H1 (cell line): ENCODE measurements at regions not wholly inside any gene's neighbourhood (a gene's known extent, or its start where the extent isn't known, plus 50 kb on each side); places are given as distances from the start of the nearest gene placed in this dataset.

ENCODE experiments used
- CTCF ChIA-PET: fragments of 300-600 bp; sonication (Branson Sonifier 250); formaldehyde crosslinking; loops from one replicate; lab custom pipeline; 2021; ENCODE audit not compliant: partially characterized antibody; lab: Charles Lee
- POLR2A ChIA-PET: fragments of 300-600 bp; sonication (Branson Sonifier 250); formaldehyde crosslinking; loops from one replicate; lab custom pipeline; 2021; ENCODE audit warnings: inconsistent platforms; ENCODE audit not compliant: partially characterized antibody; lab: Charles Lee
- DNase-seq, 2 experiments: peaks; one replicate each; pipeline versions ENCODE4 v3.0.0 to v3.0.0-alpha.2; 2010 to 2022; ENCODE audit warnings: low spot score in 2 of 2, low read depth in 1 of 2, mixed read lengths in 1 of 2
- FAIRE-seq: peaks from 2 replicates; lab custom pipeline; 2011; peaks lifted over from hg19 to GRCh38; lab: Jason Lieb, UNC
- H2AFZ ChIP-seq: 2 replicates; pipeline ENCODE4 v1.8.1; 2012; ENCODE audit warnings: low read length, inconsistent platforms
- H2AK5ac ChIP-seq: 2 replicates; pipeline ENCODE4 v1.6.1; 2013; ENCODE audit warnings: low read depth, low read length
- H2BK120ac ChIP-seq: replicated peaks from 2 replicates; pipeline ENCODE3; 2013; ENCODE audit warnings: low read depth, low read length, inconsistent platforms
- H2BK12ac ChIP-seq: 2 replicates; pipeline ENCODE4 v1.6.1; 2013; ENCODE audit warnings: low read depth, low read length
- H2BK15ac ChIP-seq: 2 replicates; pipeline ENCODE4 v1.6.1; 2013; ENCODE audit warnings: low read length
- H2BK20ac ChIP-seq: 2 replicates; pipeline ENCODE4 v1.6.1; 2013; ENCODE audit warnings: low read length
- H2BK5ac ChIP-seq: 2 replicates; pipeline ENCODE4 v1.6.1; 2013; ENCODE audit warnings: low read depth, low read length
- H3K14ac ChIP-seq: 2 replicates; pipeline ENCODE4 v1.6.1; 2013; ENCODE audit warnings: inconsistent platforms; ENCODE audit not compliant: insufficient read length
- H3K18ac ChIP-seq: 2 replicates; pipeline ENCODE4 v1.6.1; 2013; ENCODE audit warnings: low read length; ENCODE audit errors: extremely low read depth
- H3K23ac ChIP-seq: 2 replicates; pipeline ENCODE4 v1.6.1; 2013; ENCODE audit warnings: inconsistent platforms; ENCODE audit not compliant: insufficient read length
- H3K23me2 ChIP-seq: 2 replicates; pipeline ENCODE4 v1.6.1; 2013; ENCODE audit warnings: low read depth, low read length
- H3K27ac ChIP-seq: 2 replicates; pipeline ENCODE4 v1.6.1; 2011; ENCODE audit warnings: low read depth, low read length, inconsistent platforms
- H3K27me3 ChIP-seq, 4 experiments: replicated peaks in 1 of 4; 1 replicate in 1 of 4; 2 replicates in 3 of 4; pipeline versions ENCODE4 v1.6.1 to v1.8.1; 2011 to 2013; ENCODE audit warnings: low read length in 3 of 4, mild to moderate bottlenecking in 3 of 4, inconsistent platforms in 2 of 4, mixed read lengths in 2 of 4, moderate library complexity in 1 of 4; ENCODE audit not compliant: control insufficient read depth in 3 of 4, insufficient read depth in 3 of 4; ENCODE audit errors: extremely low read depth in 1 of 4
- H3K36me3 ChIP-seq, 4 experiments: 2 replicates each; pipeline versions ENCODE4 v1.6.1 to v1.8.1; 2011 to 2013; ENCODE audit warnings: mild to moderate bottlenecking in 4 of 4, low read length in 3 of 4, moderate library complexity in 2 of 4, control low read depth in 1 of 4, inconsistent platforms in 1 of 4; ENCODE audit not compliant: insufficient read depth in 4 of 4, control insufficient read depth in 2 of 4
- H3K4ac ChIP-seq: replicated peaks from 2 replicates; pipeline ENCODE3; 2013; ENCODE audit warnings: low read length, low read depth, mixed read lengths, inconsistent platforms; ENCODE audit not compliant: insufficient read length
- H3K4me1 ChIP-seq, 4 experiments: replicated peaks in 1 of 4; 1 replicate in 1 of 4; 2 replicates in 3 of 4; pipeline versions ENCODE4 v1.6.1 to v1.8.1; 2011 to 2013; ENCODE audit warnings: low read length in 3 of 4, inconsistent platforms in 2 of 4, mixed read lengths in 1 of 4; ENCODE audit not compliant: insufficient read depth in 4 of 4, control insufficient read depth in 3 of 4
- H3K4me2 ChIP-seq, 2 experiments: 2 replicates each; pipeline versions ENCODE4 v1.6.1 to v1.8.1; 2011 to 2013; ENCODE audit warnings: low read depth in 2 of 2, low read length in 2 of 2, control low read depth in 1 of 2, inconsistent platforms in 1 of 2, mild to moderate bottlenecking in 1 of 2; ENCODE audit not compliant: insufficient read depth in 1 of 2
- H3K4me3 ChIP-seq, 4 experiments: fragments of 200-600, 300-600 bp in 1 of 4; sonication (generic), shearing (Covaris generic), sonication (Bioruptor Twin) in 1 of 4; 2 replicates each; pipeline versions ENCODE4 v1.5.1 to v1.8.1; 2011 to 2016; ENCODE audit warnings: low read length in 4 of 4, low read depth in 3 of 4, control low read depth in 2 of 4, inconsistent platforms in 2 of 4, mild to moderate bottlenecking in 2 of 4, mixed read lengths in 1 of 4, moderate library complexity in 1 of 4; ENCODE audit not compliant: insufficient read depth in 2 of 4; ENCODE audit errors: extremely low read depth in 1 of 4
- H3K56ac ChIP-seq: replicated peaks from 2 replicates; pipeline ENCODE3; 2013; ENCODE audit warnings: low read depth, mild to moderate bottlenecking, mixed read lengths, low read length, inconsistent platforms; ENCODE audit not compliant: insufficient read length
- H3K79me1 ChIP-seq: 2 replicates; pipeline ENCODE4 v1.6.1; 2013; ENCODE audit warnings: low read depth, low read length, control low read depth
- H3K79me2 ChIP-seq, 2 experiments: 2 replicates each; pipeline versions ENCODE4 v1.6.1 to v1.8.1; 2012 to 2013; ENCODE audit warnings: low read length in 2 of 2, mild to moderate bottlenecking in 2 of 2, inconsistent platforms in 1 of 2; ENCODE audit not compliant: insufficient read depth in 2 of 2, control insufficient read depth in 1 of 2
- H3K9ac ChIP-seq, 4 experiments: replicated peaks in 1 of 4; 1 replicate in 1 of 4; 2 replicates in 3 of 4; pipeline versions ENCODE4 v1.6.1 to v1.8.1; 2011 to 2013; ENCODE audit warnings: low read depth in 3 of 4, low read length in 3 of 4, control low read depth in 2 of 4, mild to moderate bottlenecking in 2 of 4, moderate library complexity in 2 of 4, inconsistent platforms in 1 of 4; ENCODE audit errors: extremely low read depth in 1 of 4
- H3K9me3 ChIP-seq, 2 experiments: 2 replicates each; pipeline versions ENCODE4 v1.6.1 to v1.8.1; 2012 to 2013; ENCODE audit warnings: mild to moderate bottlenecking in 2 of 2, moderate library complexity in 2 of 2, control low read depth in 1 of 2, inconsistent platforms in 1 of 2, low read depth in 1 of 2, low read length in 1 of 2, mixed read lengths in 1 of 2; ENCODE audit not compliant: insufficient read depth in 2 of 2
- H4K20me1 ChIP-seq, 2 experiments: replicated peaks in 1 of 2; 2 replicates each; pipeline versions ENCODE3 to v1.8.1; 2011 to 2013; ENCODE audit warnings: inconsistent platforms in 2 of 2, low read length in 2 of 2, mild to moderate bottlenecking in 1 of 2; ENCODE audit not compliant: insufficient read depth in 2 of 2, control insufficient read depth in 1 of 2
- H4K5ac ChIP-seq: 2 replicates; pipeline ENCODE4 v1.6.1; 2013; ENCODE audit warnings: low read length, low read depth, mixed read lengths, inconsistent platforms; ENCODE audit not compliant: insufficient read length
- H4K8ac ChIP-seq: 2 replicates; pipeline ENCODE4 v1.8.0; 2013; ENCODE audit warnings: mild to moderate bottlenecking, moderate library complexity, low read length, inconsistent platforms; ENCODE audit not compliant: insufficient read depth; ENCODE audit errors: extremely low read depth
- H4K91ac ChIP-seq: replicated peaks from 2 replicates; pipeline ENCODE3; 2013; ENCODE audit warnings: low read length, mixed read lengths, inconsistent platforms; ENCODE audit not compliant: insufficient read length
- ASH2L ChIP-seq: fragments of 200-600, 300-600 bp; sonication (generic); IDR thresholded peaks from one replicate; pipeline ENCODE4 v1.7.1; 2017; ENCODE audit warnings: low read length
- CHD1 ChIP-seq: IDR thresholded peaks from 2 replicates; pipeline ENCODE4 v1.6.1; 2012; ENCODE audit warnings: low read depth, low read length, improper control_type of control experiment
- CTBP2 ChIP-seq: IDR thresholded peaks from 2 replicates; pipeline ENCODE4 v1.7.0; 2011; ENCODE audit warnings: borderline replicate concordance, mild to moderate bottlenecking, moderate library complexity, mixed read lengths, low read length; ENCODE audit not compliant: insufficient read depth, insufficient read length
- JUND ChIP-seq: IDR thresholded peaks from 2 replicates; pipeline ENCODE4 v1.6.1; 2011; ENCODE audit warnings: mild to moderate bottlenecking, improper control_type of control experiment, low read length
- KDM5A ChIP-seq: fragments of 200-600 bp; IDR thresholded peaks from 2 replicates; pipeline ENCODE4 v1.7.1; 2012; ENCODE audit warnings: mild to moderate bottlenecking, low read length, inconsistent platforms, mixed read lengths
- MAFK ChIP-seq: IDR thresholded peaks from 2 replicates; pipeline ENCODE4 v1.6.1; 2012; ENCODE audit warnings: low read depth, mild to moderate bottlenecking, improper control_type of control experiment, low read length
- PHF8 ChIP-seq: fragments of 200-600 bp; sonication (generic); conservative IDR thresholded peaks from 2 replicates; pipeline ENCODE4 v1.7.1; 2012; ENCODE audit warnings: low read depth, mild to moderate bottlenecking, inconsistent platforms, low read length, moderate library complexity
- RNF2 ChIP-seq: fragments of 200-900, 300-1000 bp; sonication (generic); IDR thresholded peaks from 2 replicates; pipeline ENCODE4 v1.7.1; 2016; ENCODE audit warnings: borderline replicate concordance, low read depth, mild to moderate bottlenecking, antibody characterized with exemption, low read length; ENCODE audit not compliant: poor library complexity, severe bottlenecking; ENCODE audit errors: missing control alignments
- SIN3A ChIP-seq, 2 experiments: IDR thresholded peaks in 1 of 2; conservative IDR thresholded peaks in 1 of 2; 2 replicates each; pipeline ENCODE4 v1.6.1; 2011 to 2012; ENCODE audit warnings: low read length in 2 of 2, improper control_type of control experiment in 1 of 2, low read depth in 1 of 2, mild to moderate bottlenecking in 1 of 2
- SP1 ChIP-seq: IDR thresholded peaks from 2 replicates; pipeline ENCODE4 v1.6.1; 2011; ENCODE audit warnings: low read depth, low read length
- SP4 ChIP-seq: IDR thresholded peaks from 2 replicates; pipeline ENCODE4 v1.6.1; 2012; ENCODE audit warnings: low read length, inconsistent platforms
- TAF7 ChIP-seq: optimal IDR thresholded peaks from 2 replicates; pipeline ENCODE3; 2011; ENCODE audit warnings: low read depth, mild to moderate bottlenecking, inconsistent platforms, low read length, moderate library complexity, borderline replicate concordance
- WGBS, 2 experiments: shearing (Covaris generic) in 1 of 2; methylation state at CpG; one replicate each; pipeline versions ENCODE4 v1.1.6 to v1.1.7; 2013 to 2015; ENCODE audit warnings: low lambda C conversion rate in 2 of 2, mixed read lengths in 2 of 2, inconsistent platforms in 1 of 2, low coverage in 1 of 2, missing lambda C conversion rate in 1 of 2; ENCODE audit not compliant: insufficient replicate concordance in 2 of 2, insufficient coverage in 1 of 2, insufficient read length in 1 of 2; ENCODE audit errors: extremely low coverage in 1 of 2, missing lambda C conversion rate in 1 of 2; 5-methylcytosine and 5-hydroxymethylcytosine counted together
- TF ChIP-seq, protein P1 (sequence below): IDR thresholded peaks from 2 replicates; pipeline ENCODE4 v1.6.1; 2011; ENCODE audit warnings: low read depth, mild to moderate bottlenecking, low read length; ENCODE audit not compliant: insufficient read depth
- TF ChIP-seq, protein P2 (sequence below): IDR thresholded peaks from 2 replicates; pipeline ENCODE4 v1.6.1; 2012; ENCODE audit warnings: inconsistent platforms

DNA sequence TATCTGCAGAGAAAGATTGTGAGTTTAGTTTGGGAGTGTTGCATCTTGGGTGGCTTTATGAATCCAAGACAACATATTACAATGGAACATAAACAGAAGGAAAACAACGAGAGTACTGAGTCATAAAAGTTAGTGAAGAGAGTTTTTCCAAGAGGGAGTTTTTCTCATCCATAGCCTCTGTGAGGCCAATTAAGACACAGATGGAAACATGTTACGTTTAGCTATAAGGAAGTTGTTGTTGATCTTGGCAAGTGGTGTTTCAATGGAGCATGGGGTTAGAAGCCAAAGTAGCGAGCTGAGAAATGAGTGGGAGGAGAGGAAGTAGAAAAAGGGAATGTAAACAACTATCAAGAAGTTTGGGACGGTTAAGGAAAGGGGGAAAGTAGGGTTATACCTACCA lies 53.3 kb upstream of the SPATA31D4 start:
- no peak overlapping the region for H2BK12ac ChIP-seq
- CTCF ChIA-PET = no interaction called here
- POLR2A ChIA-PET = no interaction called here
- no peaks in the 10 kb centered on the region for H3K9me3 ChIP-seq
- no peak overlapping the region for H2BK15ac ChIP-seq
- H4K91ac ChIP-seq = no peak overlapping the region
- no peak for FAIRE-seq
- no peak overlapping the region for H3K56ac ChIP-seq
- H4K5ac ChIP-seq = no peak overlapping the region
- no peaks in the 10 kb centered on the region for H3K36me3 ChIP-seq
- no peaks in the 10 kb centered on the region for H3K27me3 ChIP-seq
- H2AFZ ChIP-seq = no peak overlapping the region
- no peak overlapping the region for H3K4me3 ChIP-seq
- no peak overlapping the region for H3K14ac ChIP-seq
- H3K79me1 ChIP-seq = no peaks in the 10 kb centered on the region
- no peak overlapping the region for H3K4ac ChIP-seq
- H2BK20ac ChIP-seq = no peak overlapping the region
- peaks cover 0 to 2% of the 10 kb centered on the region in 2 experiments for H4K20me1 ChIP-seq
- no peak for DNase-seq
- H2AK5ac ChIP-seq = no peak overlapping the region
- no peaks in the 10 kb centered on the region for H3K4me1 ChIP-seq
- H3K18ac ChIP-seq = no peak overlapping the region
- H3K4me2 ChIP-seq = no peak overlapping the region
- H2BK5ac ChIP-seq = no peak overlapping the region
- no peak overlapping the region for H3K23ac ChIP-seq
- 90% methylated on average over 4 of the region's 4 CpGs; no CpG with 5 or more reads in 1 of the 2 experiments for WGBS, 2 experiments
- no peaks in the 10 kb centered on the region for H3K23me2 ChIP-seq
- no peak overlapping the region for H3K9ac ChIP-seq
- H2BK120ac ChIP-seq = no peak overlapping the region
- H3K79me2 ChIP-seq = no peaks in the 10 kb centered on the region
- H4K8ac ChIP-seq = no peak overlapping the region
- H3K27ac ChIP-seq = no peak overlapping the region
- TF ChIP-seq SP4 = no peak
- TF ChIP-seq, protein P1, sequence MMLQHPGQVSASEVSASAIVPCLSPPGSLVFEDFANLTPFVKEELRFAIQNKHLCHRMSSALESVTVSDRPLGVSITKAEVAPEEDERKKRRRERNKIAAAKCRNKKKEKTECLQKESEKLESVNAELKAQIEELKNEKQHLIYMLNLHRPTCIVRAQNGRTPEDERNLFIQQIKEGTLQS = no peak
- TF ChIP-seq CHD1 = no peak
- TF ChIP-seq MAFK = no peak
- TF ChIP-seq, protein P2, sequence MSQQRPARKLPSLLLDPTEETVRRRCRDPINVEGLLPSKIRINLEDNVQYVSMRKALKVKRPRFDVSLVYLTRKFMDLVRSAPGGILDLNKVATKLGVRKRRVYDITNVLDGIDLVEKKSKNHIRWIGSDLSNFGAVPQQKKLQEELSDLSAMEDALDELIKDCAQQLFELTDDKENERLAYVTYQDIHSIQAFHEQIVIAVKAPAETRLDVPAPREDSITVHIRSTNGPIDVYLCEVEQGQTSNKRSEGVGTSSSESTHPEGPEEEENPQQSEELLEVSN = no peak
- TF ChIP-seq PHF8 = no peak
- TF ChIP-seq TAF7 = no peak
- TF ChIP-seq KDM5A = no peak
- no peak for TF ChIP-seq JUND
- no peak for TF ChIP-seq ASH2L
- no peak for TF ChIP-seq SP1
- TF ChIP-seq RNF2 = no peak
- TF ChIP-seq SIN3A (conservative IDR thresholded peaks at IDR 0.05 in 1 of 2, IDR thresholded peaks at IDR 0.05 in 1 of 2; ENCODE audit: low read depth in 1 of 2, low read length in 2 of 2) = no peak
- TF ChIP-seq CTBP2 = no peak
